DND-41 (cell line): ENCODE measurements at regions not wholly inside any gene's neighbourhood (a gene's known extent, or its start where the extent isn't known, plus 50 kb on each side); places are given as distances from the start of the nearest gene placed in this dataset.

ENCODE experiments used
- ATAC-seq: fragments of 200-7000 bp; cut with Tn5 transposase; 3 replicates; pipeline ENCODE4 v1.9.1; 2021; ENCODE audit warnings: low read depth; ENCODE audit not compliant: insufficient read depth
- DNase-seq: peaks from one replicate; pipeline ENCODE4 v3.0.0-alpha.2; 2020
- H2AFZ ChIP-seq: 2 replicates; pipeline ENCODE4 v1.6.0; 2012; ENCODE audit warnings: low read depth, low read length
- H3K27ac ChIP-seq: 2 replicates; pipeline ENCODE4 v1.5.1; 2012; ENCODE audit warnings: low read length, inconsistent platforms
- H3K27me3 ChIP-seq: fragments of 200-600 bp; sonication (generic); 2 replicates; pipeline ENCODE4 v1.6.0; 2012; ENCODE audit warnings: low read length, mild to moderate bottlenecking, inconsistent platforms; ENCODE audit not compliant: insufficient read depth, poor library complexity
- H3K36me3 ChIP-seq: 2 replicates; pipeline ENCODE4 v1.5.1; 2012; ENCODE audit warnings: low read length, inconsistent platforms; ENCODE audit not compliant: insufficient read depth
- H3K4me1 ChIP-seq: 2 replicates; pipeline ENCODE4 v1.5.1; 2012; ENCODE audit warnings: mild to moderate bottlenecking, low read length; ENCODE audit not compliant: insufficient read depth
- H3K4me2 ChIP-seq: 2 replicates; pipeline ENCODE4 v1.6.0; 2012; ENCODE audit warnings: mild to moderate bottlenecking, moderate library complexity, low read length, inconsistent platforms; ENCODE audit not compliant: insufficient read depth
- H3K4me3 ChIP-seq, 2 experiments: fragments of 200-600 bp in 1 of 2; shearing (Covaris generic) in 1 of 2; 2 replicates each; pipeline ENCODE4 v1.5.1; 2012 to 2016; ENCODE audit warnings: inconsistent platforms in 2 of 2, low read length in 2 of 2, mild to moderate bottlenecking in 2 of 2, low read depth in 1 of 2, moderate library complexity in 1 of 2
- H3K79me2 ChIP-seq: 2 replicates; pipeline ENCODE4 v1.6.0; 2012; ENCODE audit warnings: low read length, inconsistent platforms; ENCODE audit not compliant: insufficient read depth
- H3K9ac ChIP-seq: 2 replicates; pipeline ENCODE4 v1.6.0; 2012; ENCODE audit warnings: low read depth, mild to moderate bottlenecking, inconsistent platforms, low read length, moderate library complexity
- H3K9me3 ChIP-seq: 2 replicates; pipeline ENCODE4 v1.5.1; 2012; ENCODE audit warnings: low read length, moderate library complexity, mild to moderate bottlenecking, inconsistent platforms; ENCODE audit not compliant: insufficient read depth, severe bottlenecking
- H4K20me1 ChIP-seq: 2 replicates; pipeline ENCODE4 v1.6.0; 2012; ENCODE audit warnings: low read length; ENCODE audit not compliant: insufficient read depth
- CTCF ChIP-seq: IDR thresholded peaks from 2 replicates; pipeline ENCODE4 v1.5.1; 2012; ENCODE audit warnings: borderline replicate concordance, low read length, moderate library complexity, mild to moderate bottlenecking; ENCODE audit not compliant: poor library complexity, severe bottlenecking; ENCODE audit errors: extremely low read depth
- EZH2 ChIP-seq: IDR thresholded peaks from 3 replicates; pipeline ENCODE4 v1.6.1; 2012; ENCODE audit warnings: borderline replicate concordance, low read depth, mild to moderate bottlenecking, moderate library complexity, low read length, inconsistent platforms; ENCODE audit not compliant: severe bottlenecking

DNA sequence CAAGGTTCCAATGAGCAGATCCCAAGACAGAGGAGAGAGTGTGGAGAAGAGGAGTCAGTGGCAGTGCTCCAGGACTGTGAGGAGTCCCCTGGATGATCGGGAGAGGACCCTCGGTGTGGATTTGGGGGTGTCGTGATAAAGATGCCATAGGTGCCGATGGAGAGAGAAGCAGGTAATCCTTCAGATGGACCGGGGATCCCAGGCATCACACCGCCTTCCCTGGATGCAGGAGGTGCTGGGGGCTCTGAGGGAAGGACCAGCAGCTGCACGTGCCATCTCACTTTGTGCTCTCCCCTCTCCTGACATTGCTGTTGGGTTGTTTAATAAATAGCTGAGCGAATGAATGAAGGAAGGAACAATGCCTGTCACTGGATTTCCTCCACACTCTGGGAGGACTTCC is 744.1 kb downstream of the BRD1 start:
- TF ChIP-seq CTCF (no peak), EZH2 (no peak)
- no peaks in the 10 kb centered on the region for H3K36me3 ChIP-seq
- H3K4me2 ChIP-seq, result no peak overlapping the region
- no peaks in the 10 kb centered on the region for H3K4me1 ChIP-seq
- no peak overlapping the region for H3K9ac ChIP-seq
- H3K9me3 ChIP-seq, result no peaks in the 10 kb centered on the region
- no peak for DNase-seq
- no peak overlapping the region for H3K4me3 ChIP-seq
- no peaks in the 10 kb centered on the region for H3K79me2 ChIP-seq
- H3K27me3 ChIP-seq, result no peaks in the 10 kb centered on the region
- H3K27ac ChIP-seq, result no peak overlapping the region
- H2AFZ ChIP-seq, result no peak overlapping the region
- no peak for ATAC-seq
- H4K20me1 ChIP-seq, result no peaks in the 10 kb centered on the region

DNA sequence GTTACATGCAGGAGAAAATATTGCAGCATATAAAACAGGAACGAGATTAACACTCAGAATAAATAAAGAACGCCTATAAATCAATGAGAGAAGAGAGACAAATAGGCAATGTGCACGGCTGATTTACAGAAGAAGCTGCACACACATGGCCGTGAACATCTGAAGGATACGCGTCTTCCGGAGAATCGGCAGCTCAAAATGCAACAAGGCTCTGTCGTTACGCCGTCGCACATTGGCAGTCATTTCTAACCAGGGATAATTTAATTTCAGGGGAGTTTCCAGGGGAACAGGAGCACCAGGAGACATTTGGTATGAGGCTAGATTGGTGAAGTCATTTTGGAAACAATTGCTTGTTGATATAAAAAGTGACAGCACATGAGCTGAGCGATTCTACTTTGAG is 745.2 kb downstream of the BRD1 start:
- Histone ChIP-seq H3K4me3 (no peak overlapping the region), H3K4me1 (no peaks in the 10 kb centered on the region), H3K9ac (no peak overlapping the region), H3K4me2 (no peak overlapping the region), H3K9me3 (no peaks in the 10 kb centered on the region), H3K27me3 (no peaks in the 10 kb centered on the region), H2AFZ (no peak overlapping the region), H3K36me3 (no peaks in the 10 kb centered on the region), H3K79me2 (no peaks in the 10 kb centered on the region), H4K20me1 (no peaks in the 10 kb centered on the region), H3K27ac (no peak overlapping the region)
- ATAC-seq (no peak), DNase-seq (no peak)
- TF ChIP-seq EZH2, result no peak
- no peak for TF ChIP-seq CTCF

GRCh38 chr22:49081926-49082325 is 745.7 kb downstream of the BRD1 start:
- ATAC-seq (no peak), DNase-seq (no peak)
- Histone ChIP-seq H3K4me3 (no peak overlapping the region), H2AFZ (no peak overlapping the region), H3K4me2 (no peak overlapping the region), H3K27ac (no peak overlapping the region), H3K79me2 (no peaks in the 10 kb centered on the region), H3K36me3 (no peaks in the 10 kb centered on the region), H3K9me3 (no peaks in the 10 kb centered on the region), H3K9ac (no peak overlapping the region), H4K20me1 (no peaks in the 10 kb centered on the region), H3K27me3 (no peaks in the 10 kb centered on the region), H3K4me1 (no peaks in the 10 kb centered on the region)
- TF ChIP-seq CTCF (no peak), EZH2 (no peak)

DNA sequence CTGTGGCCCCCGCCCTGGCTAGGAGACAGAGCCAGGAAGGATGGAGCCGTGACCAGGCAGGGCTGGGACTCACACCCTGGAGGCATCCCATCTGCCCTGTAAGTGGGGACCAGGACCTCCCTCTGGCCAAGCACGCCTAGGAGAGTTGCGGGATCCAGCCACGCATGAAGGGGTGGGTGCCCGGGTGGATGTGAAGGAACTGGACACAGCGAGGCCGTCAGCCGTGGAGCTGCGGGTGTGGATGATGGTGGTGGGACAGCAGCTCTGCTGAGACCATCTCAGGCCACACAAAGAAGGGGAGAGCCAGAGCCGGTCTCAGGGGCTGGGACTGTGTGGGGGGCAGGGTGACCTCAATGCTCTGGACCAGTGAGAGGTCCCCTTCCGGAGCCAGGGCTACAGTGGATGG is 746.4 kb downstream of the BRD1 start:
- no peak overlapping the region for H3K4me3 ChIP-seq
- H2AFZ ChIP-seq, result no peak overlapping the region
- H3K79me2 ChIP-seq, result no peaks in the 10 kb centered on the region
- H3K4me2 ChIP-seq, result no peak overlapping the region
- H3K36me3 ChIP-seq, result no peaks in the 10 kb centered on the region
- H3K27ac ChIP-seq, result no peak overlapping the region
- DNase-seq, result no peak
- no peaks in the 10 kb centered on the region for H4K20me1 ChIP-seq
- no peaks in the 10 kb centered on the region for H3K9me3 ChIP-seq
- no peaks in the 10 kb centered on the region for H3K4me1 ChIP-seq
- no peaks in the 10 kb centered on the region for H3K27me3 ChIP-seq
- H3K9ac ChIP-seq, result no peak overlapping the region
- no peak for ATAC-seq
- TF ChIP-seq EZH2, result no peak
- no peak for TF ChIP-seq CTCF
